Lung microvascular endothelial cell (primary cell): ENCODE measurements at regions not wholly inside any gene's neighbourhood (a gene's known extent, or its start where the extent isn't known, plus 50 kb on each side); places are given as distances from the start of the nearest gene placed in this dataset.
A peak's percentile ranks its signal among the peaks of the same experiment; 100 is the strongest.
"Not testable (repeated sequence)": the region's sequence is repeated elsewhere in the genome, so short reads cannot be mapped to it uniquely, and the experiment has no call there.

Source experiments
- DNase-seq, 2 donors: peaks; one replicate each; pipeline versions ENCODE4 v3.0.0 to v3.0.0-alpha.2; 2010; ENCODE audit warnings: low read depth in 2 of 2

GRCh38 chr6:81023709-81024108 lies 728.8 kb downstream of the TENT5A start:
- DNase-seq, result no peak

- no peak for DNase-seq
These were observed 729.4 kb downstream of the TENT5A start for GRCh38 chr6:81023007-81023582.

- DNase-seq, result not testable (repeated sequence)
These were observed 734.9 kb downstream of the TENT5A start for GRCh38 chr6:81017586-81017985.

GRCh38 chr6:81003894-81004293 lies 748.6 kb downstream of the TENT5A start:
- no peak for DNase-seq

- no peak for DNase-seq
These were observed 749.3 kb downstream of the TENT5A start for GRCh38 chr6:81003156-81003555.

- no peak for DNase-seq
These were observed 750.4 kb downstream of the TENT5A start for GRCh38 chr6:81002126-81002525.

- no peak for DNase-seq
These were observed 761.2 kb downstream of the TENT5A start for GRCh38 chr6:80991316-80991715.

- no peak for DNase-seq
These were observed 763.6 kb downstream of the TENT5A start for GRCh38 chr6:80988892-80989291.

GRCh38 chr6:80988286-80988685 lies 764.2 kb downstream of the TENT5A start:
- DNase-seq, result no peak

GRCh38 chr6:80981226-80981625 lies 771.3 kb downstream of the TENT5A start:
- not testable (repeated sequence) for DNase-seq

- no peak for DNase-seq
These were observed 776.1 kb downstream of the TENT5A start for GRCh38 chr6:80976336-80976735.

GRCh38 chr6:80974579-80974978 lies 777.9 kb downstream of the TENT5A start:
- no peak for DNase-seq

- no peak for DNase-seq
These were observed 783.0 kb downstream of the TENT5A start for GRCh38 chr6:80969439-80969838.

- no peak for DNase-seq
These were observed 784.9 kb downstream of the TENT5A start for GRCh38 chr6:80967609-80968008.

GRCh38 chr6:80962382-80962781 lies 790.1 kb downstream of the TENT5A start:
- DNase-seq, result no peak

- no peak for DNase-seq
These were observed 791.3 kb downstream of the TENT5A start for GRCh38 chr6:80961166-80961565.

- no peak for DNase-seq
These were observed 793.4 kb downstream of the TENT5A start for GRCh38 chr6:80959034-80959433.

- peak in 1 of 2 donors; percentile 3 for DNase-seq
These were observed 795.6 kb downstream of the TENT5A start for GRCh38 chr6:80956898-80957297.

GRCh38 chr6:80952479-80952878 lies 800.0 kb downstream of the TENT5A start:
- DNase-seq, result not testable (repeated sequence)

GRCh38 chr6:80946402-80946801 lies 806.1 kb downstream of the TENT5A start:
- DNase-seq, result no peak

GRCh38 chr6:80942911-80943310 lies 809.6 kb downstream of the TENT5A start:
- DNase-seq, result no peak

- no peak for DNase-seq
These were observed 811.5 kb downstream of the TENT5A start for GRCh38 chr6:80940976-80941375.

- DNase-seq, result no peak
These were observed 811.9 kb downstream of the TENT5A start for GRCh38 chr6:80940571-80940970.

GRCh38 chr6:80939898-80940297 lies 812.6 kb downstream of the TENT5A start:
- no peak for DNase-seq
